Loucy (cell line): ENCODE measurements at regions not wholly inside any gene's neighbourhood (a gene's known extent, or its start where the extent isn't known, plus 50 kb on each side); places are given as distances from the start of the nearest gene placed in this dataset.
"Not testable (repeated sequence)": the region's sequence is repeated elsewhere in the genome, so short reads cannot be mapped to it uniquely, and the experiment has no call there.

ENCODE experiments used
- H2AFZ ChIP-seq: fragments of 200-600 bp; sonication (generic); 2 replicates; pipeline ENCODE4 v1.6.0; 2016; ENCODE audit warnings: antibody characterized with exemption, mild to moderate bottlenecking, low read length, moderate library complexity
- H3F3A ChIP-seq: fragments of 200-600 bp; 2 replicates; pipeline ENCODE4 v1.6.0; 2016; ENCODE audit warnings: antibody characterized with exemption, low read depth, mild to moderate bottlenecking
- H3K27me3 ChIP-seq: fragments of 200-600 bp; sonication (generic); 2 replicates; pipeline ENCODE4 v1.6.1; 2014; ENCODE audit warnings: low read length, mild to moderate bottlenecking; ENCODE audit not compliant: insufficient read depth, poor library complexity, severe bottlenecking
- H3K36me3 ChIP-seq: fragments of 200-600 bp; sonication (generic); 2 replicates; pipeline ENCODE4 v1.6.1; 2016; ENCODE audit warnings: low read length; ENCODE audit not compliant: insufficient read depth
- H3K4me1 ChIP-seq: fragments of 200-600 bp; sonication (generic); 2 replicates; pipeline ENCODE4 v1.5.1; 2014; ENCODE audit warnings: low read length, mild to moderate bottlenecking; ENCODE audit not compliant: insufficient read depth, poor library complexity, severe bottlenecking
- H3K4me2 ChIP-seq: fragments of 200-600 bp; sonication (generic); 2 replicates; pipeline ENCODE4 v1.6.0; 2014; ENCODE audit warnings: antibody characterized with exemption, low read length, low read depth, mild to moderate bottlenecking; ENCODE audit not compliant: poor library complexity, severe bottlenecking
- H3K4me3 ChIP-seq: fragments of 200-600 bp; sonication (generic); 2 replicates; pipeline ENCODE4 v1.5.1; 2014; ENCODE audit warnings: low read length, mild to moderate bottlenecking, mixed read lengths; ENCODE audit not compliant: poor library complexity, severe bottlenecking
- H3K79me2 ChIP-seq: fragments of 200-600 bp; sonication (generic); 2 replicates; pipeline ENCODE4 v1.6.1; 2014; ENCODE audit warnings: low read length; ENCODE audit not compliant: insufficient read depth
- H3K9ac ChIP-seq: fragments of 200-600 bp; sonication (generic); 2 replicates; pipeline ENCODE4 v1.6.0; 2014; ENCODE audit warnings: mild to moderate bottlenecking, low read depth, low read length, moderate library complexity; ENCODE audit not compliant: poor library complexity, severe bottlenecking
- H3K9me2 ChIP-seq: fragments of 200-600 bp; sonication (generic); replicated peaks from 2 replicates; pipeline ENCODE4 v1.6.1; 2016; ENCODE audit warnings: low read depth, low read length, mixed read lengths
- H3K9me3 ChIP-seq: fragments of 200-600 bp; sonication (generic); 2 replicates; pipeline ENCODE4 v1.6.1; 2014; ENCODE audit warnings: mild to moderate bottlenecking, antibody characterized with exemption, low read length, low read depth; ENCODE audit not compliant: insufficient read depth
- H4K20me1 ChIP-seq: fragments of 200-600 bp; sonication (generic); 2 replicates; pipeline ENCODE4 v1.6.0; 2014; ENCODE audit warnings: antibody characterized with exemption, low read length, mild to moderate bottlenecking; ENCODE audit not compliant: insufficient read depth, poor library complexity, severe bottlenecking
- EZH2phosphoT487 ChIP-seq: fragments of 200-600 bp; IDR thresholded peaks from 2 replicates; pipeline ENCODE4 v1.6.1; 2018; ENCODE audit warnings: antibody characterized with exemption, mild to moderate bottlenecking, moderate library complexity, borderline replicate concordance
- TF ChIP-seq, protein P1 (sequence below): fragments of 200-600 bp; sonication (generic); conservative IDR thresholded peaks from 2 replicates; pipeline ENCODE4 v1.5.1; 2014; ENCODE audit warnings: mild to moderate bottlenecking, antibody characterized with exemption, low read length

DNA sequence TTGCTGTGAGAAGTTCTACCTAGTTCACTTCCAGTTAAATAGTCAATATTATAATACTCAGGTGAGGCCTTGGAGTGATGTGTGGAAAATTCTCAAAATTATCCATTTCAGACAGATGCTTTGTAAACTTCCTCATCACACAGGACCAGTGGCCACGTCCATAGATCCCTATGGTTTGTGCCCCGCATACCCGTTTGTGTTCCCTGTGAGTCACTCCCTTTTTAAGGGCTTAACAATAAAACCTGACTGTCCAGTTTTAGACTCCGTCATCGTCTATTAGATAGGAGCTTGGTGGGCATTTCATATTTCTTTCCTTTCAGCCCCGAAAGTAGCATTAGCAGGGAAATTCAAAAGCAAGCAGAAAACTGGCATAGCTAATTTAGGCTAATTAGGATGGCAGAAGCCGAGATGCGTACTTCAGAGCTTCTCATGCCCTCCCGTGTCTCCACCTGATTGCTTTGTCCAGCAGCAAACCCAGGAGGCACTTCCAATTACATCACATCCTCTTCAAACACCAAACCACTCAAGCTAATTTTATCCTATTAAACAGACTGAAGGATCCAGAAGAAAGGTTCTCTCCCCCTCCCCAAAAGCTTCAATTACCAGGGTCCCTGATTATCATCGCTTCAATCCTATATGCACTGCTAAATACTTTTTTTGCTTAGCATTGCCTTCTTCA is 186.6 kb upstream of the OTX2 start:
- no peaks in the 10 kb centered on the region for H3F3A ChIP-seq

DNA sequence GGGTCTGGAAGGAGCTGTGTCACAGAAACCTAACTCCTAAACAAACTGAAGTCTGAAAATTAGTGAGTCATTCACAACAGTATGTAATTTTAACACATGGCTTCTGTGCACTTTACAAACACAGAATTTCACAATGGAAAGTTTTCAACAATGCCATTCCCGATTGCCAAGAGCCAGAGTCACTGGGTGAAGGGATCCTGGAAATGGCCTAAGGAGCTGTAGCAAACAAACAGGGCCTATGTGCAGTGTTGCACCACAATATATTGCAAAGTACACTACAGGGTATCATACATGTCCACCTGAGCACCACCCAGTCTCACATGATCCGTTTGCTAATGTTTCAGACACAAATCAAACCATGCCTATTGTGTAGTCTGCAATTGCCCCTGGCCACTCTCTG is 184.7 kb upstream of the OTX2 start:
- H4K20me1 ChIP-seq = no peaks in the 10 kb centered on the region
- H3F3A ChIP-seq = no peaks in the 10 kb centered on the region
- H3K4me3 ChIP-seq = no peak overlapping the region
- no peaks in the 10 kb centered on the region for H3K36me3 ChIP-seq
- 0 out of 2 replicates have a peak, but pooled peaks cover 3% of the 10 kb centered on the region for H3K9me3 ChIP-seq
- H2AFZ ChIP-seq = no peak overlapping the region
- H3K4me2 ChIP-seq = no peak overlapping the region
- H3K9me2 ChIP-seq = no peaks in the 10 kb centered on the region
- no peak for TF ChIP-seq EZH2phosphoT487
- no peaks in the 10 kb centered on the region for H3K4me1 ChIP-seq
- H3K27me3 ChIP-seq = no peaks in the 10 kb centered on the region
- H3K9ac ChIP-seq = no peak overlapping the region
- no peaks in the 10 kb centered on the region for H3K79me2 ChIP-seq

More for the DNA sequence above, 186.6 kb upstream of the OTX2 start:
- Histone ChIP-seq H4K20me1 (no peaks in the 10 kb centered on the region), H3K9me3 (no peaks in the 10 kb centered on the region), H3K4me3 (no peak overlapping the region), H3K36me3 (no peaks in the 10 kb centered on the region), H3K9me2 (no peaks in the 10 kb centered on the region), H3K9ac (no peak overlapping the region), H3K4me2 (no peak overlapping the region), H3K4me1 (no peaks in the 10 kb centered on the region), H3K27me3 (no peaks in the 10 kb centered on the region), H2AFZ (no peak overlapping the region), H3K79me2 (no peaks in the 10 kb centered on the region)
- no peak for TF ChIP-seq EZH2phosphoT487
- TF ChIP-seq, protein P1, sequence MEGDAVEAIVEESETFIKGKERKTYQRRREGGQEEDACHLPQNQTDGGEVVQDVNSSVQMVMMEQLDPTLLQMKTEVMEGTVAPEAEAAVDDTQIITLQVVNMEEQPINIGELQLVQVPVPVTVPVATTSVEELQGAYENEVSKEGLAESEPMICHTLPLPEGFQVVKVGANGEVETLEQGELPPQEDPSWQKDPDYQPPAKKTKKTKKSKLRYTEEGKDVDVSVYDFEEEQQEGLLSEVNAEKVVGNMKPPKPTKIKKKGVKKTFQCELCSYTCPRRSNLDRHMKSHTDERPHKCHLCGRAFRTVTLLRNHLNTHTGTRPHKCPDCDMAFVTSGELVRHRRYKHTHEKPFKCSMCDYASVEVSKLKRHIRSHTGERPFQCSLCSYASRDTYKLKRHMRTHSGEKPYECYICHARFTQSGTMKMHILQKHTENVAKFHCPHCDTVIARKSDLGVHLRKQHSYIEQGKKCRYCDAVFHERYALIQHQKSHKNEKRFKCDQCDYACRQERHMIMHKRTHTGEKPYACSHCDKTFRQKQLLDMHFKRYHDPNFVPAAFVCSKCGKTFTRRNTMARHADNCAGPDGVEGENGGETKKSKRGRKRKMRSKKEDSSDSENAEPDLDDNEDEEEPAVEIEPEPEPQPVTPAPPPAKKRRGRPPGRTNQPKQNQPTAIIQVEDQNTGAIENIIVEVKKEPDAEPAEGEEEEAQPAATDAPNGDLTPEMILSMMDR = no peak

DNA sequence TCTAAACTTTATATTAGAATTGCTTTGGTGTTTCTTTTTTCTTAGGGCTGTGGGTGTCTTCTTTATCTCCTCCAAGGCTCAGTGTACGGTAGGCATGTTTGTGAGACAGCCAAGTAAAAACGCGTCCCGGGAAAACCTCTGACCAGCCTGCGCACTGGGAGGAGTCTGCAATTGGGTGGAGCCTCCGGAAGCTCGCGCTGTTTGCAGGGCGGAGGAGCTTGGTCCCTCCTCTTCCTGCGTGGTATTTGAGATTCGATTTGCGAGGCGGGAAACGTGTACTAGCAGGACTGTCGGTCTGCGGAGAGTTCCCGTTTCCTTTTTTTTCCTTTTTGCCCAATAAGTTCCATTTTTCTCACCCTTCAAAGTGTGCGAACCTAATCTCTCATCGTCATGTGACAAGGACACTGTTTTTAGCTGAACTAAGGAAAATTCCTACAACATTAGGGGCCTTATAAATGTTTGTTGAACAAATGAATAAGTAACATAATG is 182.1 kb upstream of the OTX2 start:
- Histone ChIP-seq H4K20me1 (no peaks in the 10 kb centered on the region), H3F3A (no peaks in the 10 kb centered on the region), H3K9ac (no peak overlapping the region), H3K4me3 (no peak overlapping the region), H3K79me2 (no peaks in the 10 kb centered on the region), H3K27me3 (no peaks in the 10 kb centered on the region), H3K4me2 (no peak overlapping the region), H3K36me3 (no peaks in the 10 kb centered on the region), H3K4me1 (no peaks in the 10 kb centered on the region), H3K9me2 (no peaks in the 10 kb centered on the region), H2AFZ (no peak overlapping the region), H3K9me3 (0 out of 2 replicates have a peak, but pooled peaks cover 4% of the 10 kb centered on the region)
- TF ChIP-seq, protein P1 = no peak
- TF ChIP-seq EZH2phosphoT487 = no peak

DNA sequence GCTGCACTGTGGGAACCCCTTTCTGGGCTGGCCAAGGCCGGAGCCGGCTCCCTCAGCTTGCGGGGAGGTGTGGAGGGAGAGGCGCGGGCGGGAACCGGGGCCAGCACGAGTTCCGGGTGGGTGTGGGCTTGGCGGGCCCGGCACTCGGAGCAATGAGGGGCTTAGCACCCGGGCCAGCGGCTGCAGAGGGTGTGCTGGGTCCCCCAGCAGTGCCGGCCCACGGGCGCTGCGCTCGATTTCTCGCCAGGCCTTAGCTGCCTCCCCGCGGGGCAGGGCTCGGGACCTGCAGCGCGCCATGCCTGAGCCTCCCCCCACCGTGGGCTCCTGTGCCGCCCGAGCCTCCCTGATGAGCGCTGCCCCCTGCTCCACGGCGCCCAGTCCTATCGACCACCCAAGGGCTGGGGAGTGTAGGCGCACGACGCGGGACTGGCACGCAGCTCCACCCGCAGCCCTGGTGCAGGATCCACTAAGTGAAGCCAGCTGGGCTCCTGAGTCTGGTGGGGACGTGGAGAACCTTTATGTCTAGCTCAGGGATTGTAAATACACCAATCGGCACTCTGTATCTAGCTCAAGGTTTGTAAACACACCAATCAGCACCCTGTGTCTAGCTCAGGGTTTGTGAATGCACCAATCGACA is 180.8 kb upstream of the OTX2 start:
- H3K4me1 ChIP-seq, H3K79me2 ChIP-seq, H3K36me3 ChIP-seq, H3K9ac ChIP-seq, H3K9me3 ChIP-seq, H3K4me2 ChIP-seq, H3K9me2 ChIP-seq, H3F3A ChIP-seq, H3K4me3 ChIP-seq, H3K27me3 ChIP-seq, H2AFZ ChIP-seq, H4K20me1 ChIP-seq: not testable (repeated sequence)
